Inferior parietal cortex (tissue), 1 donor: ENCODE measurements at regions not wholly inside any gene's neighbourhood (a gene's known extent, or its start where the extent isn't known, plus 50 kb on each side); places are given as distances from the start of the nearest gene placed in this dataset.

ENCODE experiments used
- DNase-seq: peaks from one replicate; pipeline ENCODE4 v3.0.0-alpha.2; 2016; ENCODE audit errors: extremely low spot score

- no peak for DNase-seq
These were observed 76.5 kb upstream of the SPRED1 start for GRCh38 chr15:38176155-38176554.

- DNase-seq = no peak
These were observed 75.9 kb upstream of the SPRED1 start for GRCh38 chr15:38176691-38177090.

GRCh38 chr15:38182900-38183299, 69.7 kb upstream of the SPRED1 start:
- peak; percentile 59 for DNase-seq

- no peak for DNase-seq
These were observed 66.1 kb upstream of the SPRED1 start for GRCh38 chr15:38186507-38186906.

GRCh38 chr15:38187630-38188313, 64.9 kb upstream of the SPRED1 start:
- DNase-seq = no peak

GRCh38 chr15:38189671-38190295, 62.9 kb upstream of the SPRED1 start:
- peak; percentile 55 for DNase-seq

- DNase-seq = peak; percentile 17
These were observed 62.1 kb upstream of the SPRED1 start for GRCh38 chr15:38190501-38190900.

- no peak for DNase-seq
These were observed 60.1 kb upstream of the SPRED1 start for GRCh38 chr15:38192496-38192895.

GRCh38 chr15:38193496-38193895, 59.1 kb upstream of the SPRED1 start:
- DNase-seq = no peak

- DNase-seq = peak; percentile 10
These were observed 57.3 kb upstream of the SPRED1 start for GRCh38 chr15:38195191-38195901.

GRCh38 chr15:38196076-38196475, 56.6 kb upstream of the SPRED1 start:
- no peak for DNase-seq

- no peak for DNase-seq
These were observed 55.1 kb upstream of the SPRED1 start for GRCh38 chr15:38197553-38197952.

GRCh38 chr15:38201714-38202113, 50.9 kb upstream of the SPRED1 start:
- no peak for DNase-seq

GRCh38 chr15:38202361-38202760, 50.3 kb upstream of the SPRED1 start:
- no peak for DNase-seq
